ENCODE measurements at regions not wholly inside any gene's neighbourhood (a gene's known extent, or its start where the extent isn't known, plus 50 kb on each side); places are given as distances from the start of the nearest gene placed in this dataset.
"Not testable (repeated sequence)": the region's sequence is repeated elsewhere in the genome, so short reads cannot be mapped to it uniquely, and the experiment has no call there.

DNA sequence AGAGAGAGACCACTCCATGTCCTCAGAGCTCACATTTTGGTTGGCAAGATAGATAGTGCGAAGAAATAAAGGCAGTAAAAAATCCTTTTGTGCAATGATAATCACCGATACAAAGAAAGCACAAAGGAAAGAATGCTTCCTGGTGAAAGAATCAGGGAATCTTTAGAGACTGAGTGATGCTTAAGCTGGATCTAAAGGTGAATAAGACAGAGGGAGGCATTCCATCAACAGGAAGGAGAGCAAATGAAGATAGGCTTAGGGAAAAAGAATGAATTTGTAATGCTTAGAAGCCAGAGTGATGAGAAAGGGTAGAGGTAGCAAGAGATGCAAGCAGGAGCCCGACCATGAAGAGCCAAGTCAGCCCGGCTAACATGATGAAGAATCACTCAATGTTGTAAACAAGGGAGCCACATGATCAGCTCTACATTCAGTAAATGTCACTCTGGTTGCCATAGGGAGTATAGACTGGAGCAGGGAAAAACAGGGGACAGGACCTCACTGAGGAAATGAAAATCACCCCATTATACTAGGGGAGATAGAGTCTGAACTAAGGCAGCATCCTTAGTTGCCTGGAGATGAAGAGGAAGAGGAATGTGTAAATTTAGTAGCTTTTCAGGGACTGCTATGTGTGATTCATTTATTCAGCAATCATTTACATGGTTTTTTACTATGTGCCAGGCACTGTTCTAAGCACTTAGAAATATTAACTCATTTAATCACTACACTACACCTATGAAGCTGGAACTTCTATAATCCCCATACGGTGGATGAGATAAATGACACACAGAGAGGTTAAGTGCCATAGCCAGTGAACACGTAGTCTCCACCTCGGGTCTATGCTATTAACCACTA is 402.6 kb upstream of the NFIA start:
- H3K4me3 ChIP-seq (ENCODE audit: low read depth, low read length), result no peak overlapping the region

DNA sequence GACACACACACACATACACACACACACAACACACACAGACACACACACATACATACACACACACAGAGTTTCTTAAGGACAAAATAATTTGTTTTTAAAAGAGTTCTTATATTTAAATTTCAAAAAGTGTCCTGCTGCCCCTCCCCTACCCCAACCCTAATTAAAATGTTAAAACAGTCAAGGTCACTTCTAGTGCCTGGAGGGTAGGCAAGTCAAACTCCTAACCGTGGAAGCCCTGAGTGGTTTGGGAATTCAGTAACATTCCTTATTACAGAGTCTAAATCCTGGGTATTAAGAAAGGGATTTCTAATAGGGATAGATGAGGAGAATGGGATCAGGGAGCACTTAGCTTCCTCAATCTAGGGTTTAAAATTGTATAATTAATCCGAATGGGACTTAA is 403.6 kb upstream of the NFIA start:
- H3K4me3 ChIP-seq (ENCODE audit: low read depth, low read length), result no peak overlapping the region

DNA sequence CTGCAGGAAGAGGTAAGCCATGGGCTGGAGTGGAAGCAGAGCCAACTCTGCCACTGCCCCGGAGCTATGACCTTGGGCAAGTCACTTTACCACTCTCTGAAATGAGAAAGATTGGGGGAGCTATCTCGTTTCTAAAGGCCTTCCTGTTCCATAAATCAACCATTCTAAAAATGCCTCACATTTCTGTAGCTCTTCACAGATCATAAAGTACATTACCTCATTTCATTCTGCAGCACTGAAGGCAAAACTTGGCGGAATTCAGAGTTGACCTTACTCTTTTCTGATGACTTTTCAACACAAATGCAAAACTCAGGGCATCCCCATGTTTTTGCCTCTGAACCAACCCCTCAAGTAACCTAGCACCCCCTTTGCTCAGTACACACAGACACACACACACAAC is 404.0 kb upstream of the NFIA start:
- no peak overlapping the region for H3K4me3 ChIP-seq (ENCODE audit: low read depth, low read length)

DNA sequence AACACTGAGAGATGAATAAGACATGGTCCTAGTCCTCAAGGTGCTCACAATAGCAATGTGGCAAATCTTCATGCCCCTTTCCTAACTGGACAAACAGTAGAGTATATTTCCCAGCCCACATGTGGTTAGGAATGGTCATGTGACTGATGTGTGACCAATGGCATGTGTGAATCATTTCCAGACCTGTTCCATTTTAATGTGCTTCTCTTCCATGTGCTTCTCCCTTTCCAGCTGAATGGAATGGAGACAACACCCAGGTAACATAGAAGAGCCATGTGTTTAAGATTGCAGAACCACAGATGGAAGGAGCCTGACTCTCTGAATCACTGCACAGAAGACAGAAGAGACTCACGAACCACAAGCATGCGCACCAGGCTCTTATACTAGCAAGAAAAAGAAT is 409.9 kb upstream of the NFIA start:
- H3K4me3 ChIP-seq (ENCODE audit: low read depth, low read length), result no peak overlapping the region

DNA sequence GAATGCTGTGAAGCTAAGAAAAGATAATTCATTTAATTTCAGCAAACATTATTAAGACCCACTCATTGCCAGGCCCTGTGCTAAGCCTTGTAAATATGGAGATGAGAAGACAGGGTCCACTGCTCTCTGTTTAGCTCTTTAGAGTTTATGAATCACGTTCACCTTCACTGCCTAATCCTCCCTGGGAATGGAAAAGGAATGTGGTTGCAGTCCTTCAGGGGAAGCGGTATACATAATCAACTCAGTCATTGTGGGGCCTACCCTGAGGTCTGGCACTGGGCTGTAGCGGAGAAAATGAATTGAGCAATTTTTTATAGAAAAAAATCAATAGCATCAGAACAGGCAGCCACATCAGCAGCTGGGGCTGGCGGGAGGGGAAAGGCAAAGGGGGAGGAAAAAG is 412.1 kb upstream of the NFIA start:
- no peak overlapping the region for H3K4me3 ChIP-seq (ENCODE audit: low read depth, low read length)

DNA sequence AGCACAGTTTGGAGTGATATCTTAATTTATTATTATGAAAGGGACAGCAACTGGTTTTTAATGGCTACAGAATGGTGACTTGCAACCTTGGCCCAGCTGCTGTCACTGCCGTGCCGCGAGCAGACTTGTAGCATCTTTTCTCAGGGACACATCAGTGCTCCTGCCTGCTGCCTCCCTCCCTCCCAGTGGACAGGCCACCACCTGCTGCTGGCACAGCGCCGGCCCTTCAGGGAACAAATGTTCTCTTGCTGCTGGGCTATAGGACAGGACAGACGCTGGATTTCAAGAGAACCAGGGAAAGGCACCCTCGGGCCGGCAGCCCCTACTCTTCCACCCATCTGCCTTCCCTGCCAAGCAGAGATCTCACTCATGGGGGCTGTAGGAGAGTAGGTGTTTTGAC is 413.8 kb upstream of the NFIA start:
- no peak overlapping the region for H3K4me3 ChIP-seq (ENCODE audit: low read depth, low read length)

DNA sequence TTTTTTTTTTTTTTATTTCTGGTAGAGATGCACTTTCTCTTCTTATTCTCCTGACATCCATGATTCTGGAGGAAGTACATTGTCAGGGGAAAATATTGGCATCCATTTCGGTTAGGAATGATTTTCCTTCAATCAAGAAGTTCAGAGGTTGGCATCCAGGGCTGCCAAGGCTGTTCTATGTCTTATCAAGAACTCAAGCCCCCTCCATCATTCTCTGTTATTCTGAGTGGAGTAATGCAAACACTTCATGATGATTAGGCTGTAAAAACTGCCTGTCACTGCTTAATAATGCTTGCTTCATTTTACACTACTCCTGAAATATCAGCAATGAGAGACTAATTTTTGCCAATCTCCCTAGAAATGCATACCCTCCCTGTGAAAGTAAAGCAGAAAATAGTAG is 417.1 kb upstream of the NFIA start:
- no peak overlapping the region for H3K4me3 ChIP-seq (ENCODE audit: low read depth, low read length)

DNA sequence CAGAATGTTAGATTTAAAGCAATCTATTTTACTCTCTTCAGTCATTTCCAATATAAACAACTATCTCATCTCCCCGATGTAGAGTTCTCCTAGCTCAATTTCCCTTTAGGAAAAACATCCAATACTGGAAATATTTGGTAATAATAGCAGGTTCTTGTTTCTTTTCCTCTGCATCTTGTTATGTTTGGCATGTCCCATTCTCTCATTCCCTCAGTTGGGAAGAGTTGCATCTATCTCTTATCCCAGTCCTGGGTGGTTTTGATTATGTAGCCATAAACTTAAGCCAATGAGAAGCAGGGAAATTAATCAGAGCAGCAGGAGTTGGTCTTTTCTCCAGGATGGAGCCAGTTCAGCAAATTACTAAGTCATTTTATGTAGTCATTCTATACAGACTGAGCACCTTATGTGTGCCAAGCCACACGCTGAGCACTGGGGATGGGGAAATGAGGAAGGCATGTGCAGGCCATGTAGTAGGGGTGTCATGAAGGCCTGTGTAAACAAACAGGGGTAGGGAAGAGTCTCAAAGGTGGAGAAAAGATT is 418.2 kb upstream of the NFIA start:
- no peak overlapping the region for H3K4me3 ChIP-seq (ENCODE audit: low read depth, low read length)

DNA sequence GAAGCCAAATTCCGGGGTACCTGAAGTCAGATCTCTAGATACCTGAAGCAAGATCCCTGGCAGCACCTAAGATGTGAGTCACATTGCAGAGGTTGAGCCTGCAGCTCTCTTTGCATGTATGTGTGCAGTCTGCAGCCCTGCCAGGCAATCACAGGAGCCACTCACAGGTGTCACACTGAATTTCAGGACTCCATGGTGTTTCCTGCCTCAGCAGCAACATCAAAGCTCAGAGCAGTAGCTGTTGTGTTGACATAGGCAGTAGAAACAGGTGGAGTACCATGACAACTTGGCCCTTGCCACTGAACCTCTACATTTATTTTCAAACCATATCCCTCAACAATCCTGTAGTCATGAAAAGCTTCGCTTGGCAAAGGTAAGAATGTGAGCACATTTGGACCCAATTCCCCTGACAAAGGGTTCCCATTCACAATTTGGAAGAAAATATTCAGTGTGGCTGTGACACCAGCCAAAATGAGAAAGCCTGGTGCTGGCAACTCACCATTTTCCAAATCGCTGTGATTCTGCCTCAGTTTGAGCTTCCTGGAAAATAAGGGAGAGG is 419.8 kb upstream of the NFIA start:
- H3K4me3 ChIP-seq (ENCODE audit: low read depth, low read length), result no peak overlapping the region

DNA sequence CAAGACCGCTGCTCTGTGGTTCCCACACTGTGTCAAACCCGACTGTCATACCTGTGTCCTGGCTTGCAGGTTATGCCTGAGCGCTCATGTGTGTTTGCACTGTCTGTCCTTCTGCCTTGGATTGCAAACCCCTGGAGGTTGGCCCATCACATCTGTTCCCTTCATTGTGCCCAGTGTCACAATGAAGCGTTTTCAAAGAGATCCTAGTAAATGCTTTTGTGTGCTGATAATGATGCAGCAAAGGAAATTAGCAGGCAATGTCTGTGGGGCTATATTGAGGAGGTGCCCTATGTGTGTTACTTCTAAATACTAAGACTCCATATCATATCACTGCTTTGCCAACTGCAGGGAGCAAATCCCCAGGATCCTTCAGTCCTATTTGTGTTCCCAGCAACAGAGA is 424.4 kb upstream of the NFIA start:
- H3K4me3 ChIP-seq (ENCODE audit: low read depth, low read length), result no peak overlapping the region

DNA sequence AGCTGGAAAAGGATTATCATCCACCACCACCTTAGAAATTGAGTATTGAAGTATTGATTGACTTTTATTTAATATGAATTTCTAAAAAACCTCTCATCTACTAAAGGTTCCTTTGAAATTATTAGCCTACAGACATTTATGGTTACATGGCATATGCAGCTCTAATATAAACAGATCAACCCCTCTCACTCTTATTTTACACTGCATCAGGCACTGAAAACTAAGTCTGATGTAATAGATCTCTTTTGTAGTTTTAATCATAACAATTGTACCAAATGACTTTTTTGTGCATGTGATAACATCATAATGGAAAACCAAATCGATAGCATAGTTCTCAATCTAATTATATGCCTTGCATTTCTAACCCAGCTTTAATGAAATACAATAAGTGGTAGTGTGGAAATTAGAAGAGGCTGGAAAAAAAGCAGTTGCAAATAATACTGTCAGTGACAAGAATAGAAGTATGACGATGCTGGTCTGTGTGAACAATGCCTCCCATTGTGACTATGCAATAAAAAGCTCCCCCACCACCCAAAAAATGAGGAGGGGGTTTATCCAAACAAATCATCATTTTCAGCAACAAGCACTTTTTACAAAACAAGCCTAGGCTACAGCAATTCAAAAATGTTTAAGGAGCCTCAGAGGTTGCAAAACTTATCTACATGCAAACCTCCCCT is 426.5 kb upstream of the NFIA start:
- H3K4me3 ChIP-seq (ENCODE audit: low read depth, low read length), result no peak overlapping the region

DNA sequence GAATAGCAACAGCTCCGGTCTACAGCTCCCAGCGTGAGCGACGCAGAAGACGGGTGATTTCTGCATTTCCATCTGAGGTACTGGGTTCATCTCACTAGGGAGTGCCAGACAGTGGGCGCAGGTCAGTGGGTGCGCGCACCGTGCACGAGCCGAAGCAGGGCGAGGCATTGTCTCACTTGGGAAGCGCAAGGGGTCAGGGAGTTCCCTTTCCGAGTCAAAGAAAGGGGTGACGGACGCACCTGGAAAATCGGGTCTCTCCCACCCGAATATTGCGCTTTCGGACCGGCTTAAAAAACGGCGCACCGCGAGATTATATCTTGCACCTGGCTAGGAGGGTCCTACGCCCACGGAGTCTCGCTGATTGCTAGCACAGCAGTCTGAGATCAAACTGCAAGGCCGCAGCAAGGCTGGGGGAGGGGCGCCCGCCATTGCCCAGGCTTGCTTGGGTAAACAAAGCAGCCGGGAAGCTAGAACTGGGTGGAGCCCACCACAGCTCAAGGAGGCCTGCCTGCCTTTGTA is 442.3 kb upstream of the NFIA start:
- H3K4me3 ChIP-seq (ENCODE audit: low read depth, low read length), result not testable (repeated sequence)

DNA sequence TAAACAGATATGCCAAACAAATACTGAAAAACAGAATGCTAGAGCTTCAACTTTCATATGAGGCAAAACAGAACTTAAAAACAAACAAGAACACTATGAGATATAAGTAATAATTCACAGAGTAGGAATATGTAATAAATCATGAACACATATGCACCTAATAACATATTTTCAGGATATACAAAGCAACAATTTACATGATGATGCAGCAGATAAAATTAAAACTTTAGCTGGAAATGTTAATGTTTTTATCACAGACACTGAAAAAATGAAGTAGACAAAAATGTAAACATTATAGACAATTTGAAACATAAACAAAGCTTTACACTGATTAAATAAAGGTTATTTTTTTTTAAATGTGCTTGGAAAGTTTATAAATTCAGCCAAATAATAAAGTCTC is 443.1 kb upstream of the NFIA start:
- H3K4me3 ChIP-seq (ENCODE audit: low read depth, low read length), result no peak overlapping the region

DNA sequence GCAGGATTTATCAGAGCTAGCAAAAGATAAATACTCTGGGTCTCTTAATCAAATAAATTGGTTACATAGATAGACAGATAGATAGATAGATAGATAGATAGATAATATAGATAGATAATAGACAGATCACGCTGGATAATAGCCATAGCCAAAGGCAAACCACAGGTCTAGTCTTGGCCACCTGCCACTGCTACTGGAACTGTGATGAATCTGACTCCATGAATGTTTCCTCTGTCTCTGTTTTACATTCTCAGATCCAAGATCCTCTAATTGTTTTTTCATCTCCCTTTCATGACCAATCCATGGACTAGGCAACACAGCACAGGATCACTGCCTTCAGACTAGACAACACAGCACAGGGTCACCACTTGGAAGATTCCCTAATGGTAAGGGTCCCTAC is 444.7 kb upstream of the NFIA start:
- H3K4me3 ChIP-seq (ENCODE audit: low read depth, low read length), result no peak overlapping the region

DNA sequence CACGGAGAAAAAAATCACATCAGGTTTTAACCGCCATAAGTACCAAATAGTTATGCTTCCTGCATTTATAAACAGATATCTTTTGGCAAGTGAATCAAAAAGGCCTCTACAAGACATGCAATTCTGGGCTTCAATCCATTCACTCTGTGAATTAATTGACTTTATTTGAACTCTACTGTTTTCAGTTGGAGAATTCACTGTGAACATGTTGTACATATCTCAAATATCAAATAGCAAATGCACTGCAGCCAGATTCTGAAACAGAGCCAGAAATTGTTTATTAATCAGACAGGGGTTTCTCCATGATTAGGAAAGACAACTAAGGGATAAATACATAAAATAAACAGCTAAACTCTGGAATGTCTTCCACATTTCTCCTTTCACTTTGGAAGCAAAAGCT is 445.4 kb upstream of the NFIA start:
- H3K4me3 ChIP-seq (ENCODE audit: low read depth, low read length), result no peak overlapping the region

DNA sequence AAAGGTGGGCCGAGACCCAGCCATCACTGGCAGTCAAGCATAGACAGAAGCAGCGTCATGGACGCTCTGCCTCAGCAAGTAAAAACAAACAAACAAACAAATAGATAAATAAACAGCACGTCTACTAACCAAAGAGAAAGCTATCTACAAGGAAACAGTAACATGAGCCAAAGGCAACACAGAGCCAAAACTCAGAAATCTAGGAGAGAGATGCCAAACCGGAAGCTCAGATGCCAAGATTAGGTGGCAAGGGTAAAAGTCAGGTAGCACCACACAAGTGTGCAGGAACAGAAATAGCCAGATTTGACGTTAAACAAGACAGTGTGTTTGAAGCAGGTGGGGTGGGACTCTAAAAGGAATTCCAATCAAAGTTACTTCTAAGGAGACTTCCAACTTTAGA is 448.3 kb upstream of the NFIA start:
- no peak overlapping the region for H3K4me3 ChIP-seq (ENCODE audit: low read depth, low read length)

DNA sequence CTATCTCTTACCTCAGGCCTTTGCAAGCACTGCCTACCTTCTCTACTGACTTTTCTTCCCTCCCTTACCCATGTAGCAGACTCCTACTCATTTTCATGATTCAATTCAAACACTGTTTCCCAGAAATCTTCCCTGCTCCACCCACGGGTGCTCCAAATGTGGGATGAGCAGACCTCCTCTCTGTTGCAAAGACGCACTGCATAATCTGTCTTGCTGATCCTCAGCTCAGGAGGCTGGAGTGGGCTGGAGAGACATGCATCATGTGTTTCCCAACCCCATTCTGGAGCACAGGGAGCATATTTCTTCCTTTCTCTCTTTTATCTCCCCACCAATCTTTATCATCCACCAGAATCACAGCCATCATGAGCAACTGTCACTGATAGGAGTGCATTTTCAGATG is 459.9 kb upstream of the NFIA start:
- H3K4me3 ChIP-seq (ENCODE audit: low read depth, low read length), result no peak overlapping the region

DNA sequence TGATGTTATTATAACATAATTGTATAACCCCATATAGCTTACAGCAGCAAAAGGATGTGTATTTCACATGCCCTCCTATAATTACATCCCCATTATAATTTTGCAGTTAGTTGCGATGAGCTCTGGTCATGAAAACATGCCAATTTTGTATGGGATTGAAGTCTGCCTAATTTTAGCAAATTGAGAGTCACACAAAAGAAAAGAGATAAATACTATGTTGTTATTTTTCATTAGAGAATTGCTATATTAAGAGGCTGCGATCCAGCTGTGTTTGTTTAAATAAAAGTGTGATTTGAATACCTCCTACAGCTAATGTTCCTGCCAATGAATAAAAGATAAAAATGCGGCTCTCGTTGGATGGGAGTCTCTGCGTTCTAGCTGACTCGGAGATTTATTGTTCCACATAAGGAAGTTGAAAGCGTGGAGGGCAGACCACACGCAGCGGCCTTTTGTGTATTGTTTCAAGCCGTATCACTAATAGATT is 461.0 kb upstream of the NFIA start:
- H3K4me3 ChIP-seq (ENCODE audit: low read depth, low read length), result no peak overlapping the region

DNA sequence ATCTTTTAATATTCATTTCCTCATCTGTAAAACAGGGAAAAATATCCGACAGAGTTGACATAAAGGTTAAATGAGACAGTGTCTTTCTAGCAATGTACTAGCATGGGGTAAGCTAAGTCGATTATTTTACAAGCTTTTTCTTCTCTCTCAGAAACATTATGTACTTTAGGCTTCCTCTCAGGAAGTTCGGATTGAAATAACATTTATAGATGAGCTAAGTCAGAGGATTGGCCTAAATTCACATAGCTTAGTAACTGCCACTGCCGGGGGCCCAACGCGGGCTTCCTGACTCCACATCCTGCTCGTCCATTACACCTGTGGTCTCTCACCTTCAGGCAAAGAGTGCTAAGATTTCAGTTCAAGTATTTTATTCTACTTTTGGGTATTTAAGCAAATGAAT is 462.3 kb upstream of the NFIA start:
- no peak overlapping the region for H3K4me3 ChIP-seq (ENCODE audit: low read depth, low read length)

DNA sequence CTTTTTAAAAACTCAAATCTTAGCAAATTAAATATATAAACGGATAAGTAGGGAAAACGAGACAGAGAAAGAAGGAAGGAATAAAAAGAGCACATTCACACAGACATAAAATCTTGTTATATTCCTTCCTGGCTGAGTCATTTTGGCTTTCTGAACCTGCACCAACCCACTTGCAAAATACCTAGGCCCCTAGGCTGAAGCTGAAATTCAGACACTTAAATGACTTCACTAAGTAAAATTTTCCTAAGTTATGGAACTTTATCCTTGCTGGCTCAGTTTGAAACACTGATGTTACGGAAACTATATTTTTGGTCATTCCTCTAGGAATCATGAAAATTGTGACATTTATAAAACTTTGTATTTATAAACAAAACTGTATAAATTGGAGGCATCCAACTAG is 462.8 kb upstream of the NFIA start:
- H3K4me3 ChIP-seq (ENCODE audit: low read depth, low read length), result no peak overlapping the region

DNA sequence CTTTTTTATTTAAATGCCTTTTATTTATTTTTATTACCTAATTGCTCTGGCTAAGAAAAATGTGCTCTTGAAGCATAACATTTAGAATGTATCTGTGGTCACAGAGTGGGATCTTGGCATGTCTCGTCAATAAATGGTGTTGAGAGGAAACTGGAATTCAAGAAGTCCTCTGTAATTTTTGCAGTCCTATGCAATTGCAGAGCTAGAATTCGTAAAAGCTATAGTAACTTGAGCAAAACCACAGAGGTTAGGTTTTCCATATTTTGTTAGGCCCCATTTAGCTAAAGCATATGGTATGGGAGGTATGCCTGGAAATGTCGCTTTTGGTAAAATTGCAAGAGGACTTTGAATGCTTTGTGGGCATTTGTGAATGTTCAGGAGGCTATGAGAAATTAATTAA is 466.7 kb upstream of the NFIA start:
- no peak overlapping the region for H3K4me3 ChIP-seq (ENCODE audit: low read depth, low read length)

DNA sequence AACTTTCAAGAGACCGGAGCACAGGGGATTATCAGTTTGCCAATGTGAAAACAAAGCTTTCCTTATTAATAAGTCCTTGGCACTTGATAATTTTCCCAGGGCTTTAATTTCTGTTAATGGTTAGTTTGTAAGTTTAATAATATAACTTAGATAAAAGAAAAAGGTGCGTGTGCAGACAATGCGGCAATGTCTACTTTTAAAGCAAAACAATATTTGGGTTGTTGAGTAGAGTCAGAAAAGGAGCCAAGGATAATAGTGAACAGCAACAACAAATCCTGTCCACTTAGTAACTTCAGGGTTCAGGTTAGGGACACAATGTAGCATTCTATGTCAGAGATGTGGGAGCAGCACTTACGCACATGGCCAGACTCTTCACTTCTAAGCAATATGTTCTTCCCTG is 469.6 kb upstream of the NFIA start:
- H3K4me3 ChIP-seq (ENCODE audit: low read depth, low read length), result no peak overlapping the region
